Activated naive CD8-positive, alpha-beta T cell treated with anti-CD3 and anti-CD28 coated beads, Interleukin-2, amount 50 U/mL, for 24 hours (primary cell): ENCODE measurements at regions not wholly inside any gene's neighbourhood (a gene's known extent, or its start where the extent isn't known, plus 50 kb on each side); places are given as distances from the start of the nearest gene placed in this dataset.
"Not testable (repeated sequence)": the region's sequence is repeated elsewhere in the genome, so short reads cannot be mapped to it uniquely, and the experiment has no call there.

ENCODE experiments used
- ATAC-seq: fragments of 150-1000 bp; cut with Tn5 transposase; one replicate; pipeline ENCODE4 v1.10.0; 2021
- DNase-seq: peaks from one replicate; pipeline ENCODE4 v3.0.0; 2021
- H3K27ac Mint-ChIP-seq: one replicate; pipeline ENCODE4 v1.8.0; 2021; ENCODE audit warnings: mild to moderate bottlenecking, mixed read lengths
- H3K27me3 Mint-ChIP-seq: one replicate; pipeline ENCODE4 v1.8.0; 2021; ENCODE audit warnings: mixed read lengths
- H3K36me3 Mint-ChIP-seq: one replicate; pipeline ENCODE4 v1.8.0; 2021; ENCODE audit warnings: low read depth, mixed read lengths
- H3K4me1 Mint-ChIP-seq: one replicate; pipeline ENCODE4 v1.8.0; 2021; ENCODE audit warnings: mixed read lengths
- H3K4me3 Mint-ChIP-seq: one replicate; pipeline ENCODE4 v1.8.0; 2021; ENCODE audit warnings: mild to moderate bottlenecking, moderate library complexity, mixed read lengths
- H3K9me3 Mint-ChIP-seq: one replicate; pipeline ENCODE4 v1.8.0; 2021; ENCODE audit warnings: mixed read lengths

- H3K9me3 Mint-ChIP-seq = no peaks in the 10 kb centered on the region
- no peaks in the 10 kb centered on the region for H3K36me3 Mint-ChIP-seq
- peaks cover 4% of the 10 kb centered on the region for H3K27me3 Mint-ChIP-seq
- H3K27ac Mint-ChIP-seq = no peak overlapping the region
- H3K4me3 Mint-ChIP-seq = no peak overlapping the region
- ATAC-seq (no peak), DNase-seq (no peak)
- H3K4me1 Mint-ChIP-seq = no peaks in the 10 kb centered on the region
These were observed 87.1 kb upstream of the DNAJC10 start for GRCh38 chr2:182628916-182629315.

- Mint-ChIP-seq H3K27me3 (peaks cover 4% of the 10 kb centered on the region), H3K9me3 (no peaks in the 10 kb centered on the region), H3K36me3 (no peaks in the 10 kb centered on the region)
These were observed 85.8 kb upstream of the DNAJC10 start for GRCh38 chr2:182630207-182630606.

GRCh38 chr2:182631299-182631698 is 84.8 kb upstream of the DNAJC10 start:
- Mint-ChIP-seq H3K27me3 (peaks cover 4% of the 10 kb centered on the region), H3K4me3 (no peak overlapping the region), H3K4me1 (no peaks in the 10 kb centered on the region), H3K9me3 (no peaks in the 10 kb centered on the region), H3K27ac (no peak overlapping the region), H3K36me3 (no peaks in the 10 kb centered on the region)
- no peak for DNase-seq
- ATAC-seq = no peak

More at GRCh38 chr2:182630207-182630606, 85.8 kb upstream of the DNAJC10 start:
- H3K4me1 Mint-ChIP-seq = no peaks in the 10 kb centered on the region
- H3K27ac Mint-ChIP-seq = no peak overlapping the region
- ATAC-seq (no peak), DNase-seq (no peak)
- H3K4me3 Mint-ChIP-seq = no peak overlapping the region

- no peaks in the 10 kb centered on the region for H3K36me3 Mint-ChIP-seq
- ATAC-seq (no peak), DNase-seq (no peak)
- no peak overlapping the region for H3K4me3 Mint-ChIP-seq
- no peaks in the 10 kb centered on the region for H3K4me1 Mint-ChIP-seq
- H3K27me3 Mint-ChIP-seq = peaks cover 6% of the 10 kb centered on the region
- no peaks in the 10 kb centered on the region for H3K9me3 Mint-ChIP-seq
- H3K27ac Mint-ChIP-seq = no peak overlapping the region
These were observed 81.7 kb upstream of the DNAJC10 start for GRCh38 chr2:182634386-182634785.

GRCh38 chr2:182636699-182637098 is 79.4 kb upstream of the DNAJC10 start:
- no peaks in the 10 kb centered on the region for H3K9me3 Mint-ChIP-seq
- H3K36me3 Mint-ChIP-seq = no peaks in the 10 kb centered on the region

GRCh38 chr2:182638667-182639066 is 77.4 kb upstream of the DNAJC10 start:
- Mint-ChIP-seq H3K9me3 (no peaks in the 10 kb centered on the region), H3K36me3 (no peaks in the 10 kb centered on the region), H3K27me3 (peaks cover 4% of the 10 kb centered on the region), H3K27ac (no peak overlapping the region), H3K4me1 (no peaks in the 10 kb centered on the region), H3K4me3 (no peak overlapping the region)
- ATAC-seq (no peak), DNase-seq (no peak)

More at GRCh38 chr2:182636699-182637098, 79.4 kb upstream of the DNAJC10 start:
- no peak for DNase-seq
- Mint-ChIP-seq H3K27me3 (peaks cover 8% of the 10 kb centered on the region), H3K27ac (no peak overlapping the region), H3K4me1 (no peaks in the 10 kb centered on the region), H3K4me3 (no peak overlapping the region)
- no peak for ATAC-seq

GRCh38 chr2:182639971-182640370 is 76.1 kb upstream of the DNAJC10 start:
- no peak for DNase-seq
- peaks cover 4% of the 10 kb centered on the region for H3K27me3 Mint-ChIP-seq
- no peak overlapping the region for H3K4me3 Mint-ChIP-seq
- no peaks in the 10 kb centered on the region for H3K4me1 Mint-ChIP-seq
- no peak for ATAC-seq
- H3K27ac Mint-ChIP-seq = no peak overlapping the region
- H3K9me3 Mint-ChIP-seq = no peaks in the 10 kb centered on the region
- no peaks in the 10 kb centered on the region for H3K36me3 Mint-ChIP-seq

- no peaks in the 10 kb centered on the region for H3K9me3 Mint-ChIP-seq
- DNase-seq (peak; percentile 7), ATAC-seq (peak; percentile 69)
- H3K27me3 Mint-ChIP-seq = peaks cover 6% of the 10 kb centered on the region
- no peaks in the 10 kb centered on the region for H3K36me3 Mint-ChIP-seq
- H3K4me1 Mint-ChIP-seq = no peaks in the 10 kb centered on the region
- no peak overlapping the region for H3K27ac Mint-ChIP-seq
- no peak overlapping the region for H3K4me3 Mint-ChIP-seq
These were observed 73.7 kb upstream of the DNAJC10 start for GRCh38 chr2:182642328-182642727.

GRCh38 chr2:182646763-182647498 is 69.1 kb upstream of the DNAJC10 start:
- DNase-seq (no peak), ATAC-seq (no peak)
- Mint-ChIP-seq H3K27ac (no peak overlapping the region), H3K27me3 (peaks cover 2% of the 10 kb centered on the region), H3K9me3 (no peaks in the 10 kb centered on the region), H3K4me1 (no peaks in the 10 kb centered on the region), H3K4me3 (no peak overlapping the region), H3K36me3 (no peaks in the 10 kb centered on the region)

- no peak for DNase-seq
- H3K9me3 Mint-ChIP-seq = no peaks in the 10 kb centered on the region
- H3K36me3 Mint-ChIP-seq = no peaks in the 10 kb centered on the region
- no peak overlapping the region for H3K4me3 Mint-ChIP-seq
- peaks cover 2% of the 10 kb centered on the region for H3K27me3 Mint-ChIP-seq
- no peaks in the 10 kb centered on the region for H3K4me1 Mint-ChIP-seq
- H3K27ac Mint-ChIP-seq = no peak overlapping the region
- ATAC-seq = no peak
These were observed 68.6 kb upstream of the DNAJC10 start for GRCh38 chr2:182647499-182647787.

- Mint-ChIP-seq H3K9me3 (no peaks in the 10 kb centered on the region), H3K27me3 (peaks cover 2% of the 10 kb centered on the region), H3K4me3 (no peak overlapping the region), H3K27ac (no peak overlapping the region), H3K36me3 (no peaks in the 10 kb centered on the region), H3K4me1 (no peaks in the 10 kb centered on the region)
- no peak for DNase-seq
- ATAC-seq = no peak
These were observed 66.7 kb upstream of the DNAJC10 start for GRCh38 chr2:182649316-182649715.

GRCh38 chr2:182650704-182651103 is 65.4 kb upstream of the DNAJC10 start:
- Mint-ChIP-seq H3K27ac (no peak overlapping the region), H3K4me1 (no peaks in the 10 kb centered on the region), H3K4me3 (no peak overlapping the region), H3K36me3 (no peaks in the 10 kb centered on the region), H3K27me3 (no peaks in the 10 kb centered on the region), H3K9me3 (no peaks in the 10 kb centered on the region)
- no peak for ATAC-seq
- no peak for DNase-seq

- Mint-ChIP-seq H3K4me3 (no peak overlapping the region), H3K36me3 (no peaks in the 10 kb centered on the region), H3K9me3 (no peaks in the 10 kb centered on the region), H3K27ac (no peak overlapping the region), H3K4me1 (no peaks in the 10 kb centered on the region), H3K27me3 (peaks cover 5% of the 10 kb centered on the region)
- no peak for ATAC-seq
- no peak for DNase-seq
These were observed 63.7 kb upstream of the DNAJC10 start for GRCh38 chr2:182652326-182652725.

GRCh38 chr2:182655750-182656149 is 60.3 kb upstream of the DNAJC10 start:
- H3K4me3 Mint-ChIP-seq = no peak overlapping the region
- H3K36me3 Mint-ChIP-seq = no peaks in the 10 kb centered on the region
- H3K27ac Mint-ChIP-seq = no peak overlapping the region
- H3K27me3 Mint-ChIP-seq = peaks cover 10% of the 10 kb centered on the region
- ATAC-seq (no peak), DNase-seq (no peak)
- no peaks in the 10 kb centered on the region for H3K4me1 Mint-ChIP-seq
- no peaks in the 10 kb centered on the region for H3K9me3 Mint-ChIP-seq

GRCh38 chr2:182664212-182664611 is 51.8 kb upstream of the DNAJC10 start:
- no peak overlapping the region for H3K27ac Mint-ChIP-seq
- ATAC-seq = no peak
- peaks cover 5% of the 10 kb centered on the region for H3K4me1 Mint-ChIP-seq
- H3K9me3 Mint-ChIP-seq = no peaks in the 10 kb centered on the region
- no peak overlapping the region for H3K4me3 Mint-ChIP-seq
- no peaks in the 10 kb centered on the region for H3K27me3 Mint-ChIP-seq
- DNase-seq = no peak
- no peaks in the 10 kb centered on the region for H3K36me3 Mint-ChIP-seq

- not testable (repeated sequence) for H3K9me3 Mint-ChIP-seq, H3K36me3 Mint-ChIP-seq, H3K27ac Mint-ChIP-seq, ATAC-seq, H3K4me3 Mint-ChIP-seq, H3K4me1 Mint-ChIP-seq, DNase-seq, H3K27me3 Mint-ChIP-seq
These were observed 50.6 kb upstream of the DNAJC10 start for GRCh38 chr2:182665500-182665899.
